WTC11 (cell line): ENCODE measurements at regions not wholly inside any gene's neighbourhood (a gene's known extent, or its start where the extent isn't known, plus 50 kb on each side); places are given as distances from the start of the nearest gene placed in this dataset.

Experiments
- ATAC-seq: fragments of 200-7000 bp; cut with Tn5 transposase; 2 replicates; pipeline ENCODE4 v1.10.0; 2021; ENCODE audit warnings: mild to moderate bottlenecking, moderate library complexity
- CTCF ChIA-PET: fragments of 300-600 bp; sonication (Branson Sonifier 250); formaldehyde crosslinking; loops from one replicate; lab custom pipeline; 2021; ENCODE audit warnings: antibody characterized with exemption; lab: Charles Lee
- POLR2A ChIA-PET: fragments of 350-600 bp; sonication (Branson Sonifier 250); formaldehyde crosslinking; loops from one replicate; lab custom pipeline; 2021; ENCODE audit warnings: antibody characterized with exemption; lab: Charles Lee
- DNase-seq: peaks from one replicate; pipeline ENCODE4 v3.0.0; 2021; ENCODE audit warnings: low spot score
- H3K27ac Mint-ChIP-seq: 2 replicates; pipeline ENCODE4 v1.8.0; 2021; ENCODE audit warnings: mixed read lengths
- H3K27me3 Mint-ChIP-seq: 2 replicates; pipeline ENCODE4 v1.8.0; 2021; ENCODE audit warnings: low read depth, mild to moderate bottlenecking, moderate library complexity, mixed read lengths
- H3K36me3 Mint-ChIP-seq: 2 replicates; pipeline ENCODE4 v1.8.0; 2021; ENCODE audit warnings: mixed read lengths
- H3K4me1 Mint-ChIP-seq: 2 replicates; pipeline ENCODE4 v1.8.0; 2022; ENCODE audit warnings: mixed read lengths
- H3K4me3 Mint-ChIP-seq: 2 replicates; pipeline ENCODE4 v1.8.0; 2021; ENCODE audit warnings: mild to moderate bottlenecking, moderate library complexity, mixed read lengths
- H3K9me3 Mint-ChIP-seq: 2 replicates; pipeline ENCODE4 v1.8.0; 2021; ENCODE audit warnings: mixed read lengths
- ATF2 ChIP-seq: sonication (generic); formaldehyde crosslinking; IDR thresholded peaks from 2 replicates; pipeline ENCODE4 v1.8.1; 2022; ENCODE audit warnings: low read depth, missing genetic modification reagents, borderline replicate concordance
- ATF3 ChIP-seq: sonication (generic); formaldehyde crosslinking; conservative IDR thresholded peaks from 2 replicates; pipeline ENCODE4 v1.8.1; 2022; ENCODE audit warnings: mild to moderate bottlenecking, missing genetic modification reagents
- ATF6 ChIP-seq: sonication (generic); formaldehyde crosslinking; IDR thresholded peaks from 2 replicates; pipeline ENCODE4 v1.8.1; 2023; ENCODE audit warnings: mild to moderate bottlenecking, missing genetic modification reagents
- CREM ChIP-seq: sonication (generic); formaldehyde crosslinking; IDR thresholded peaks from 2 replicates; pipeline ENCODE4 v1.8.1; 2022; ENCODE audit warnings: mild to moderate bottlenecking, missing genetic modification reagents, moderate library complexity
- E2F1 ChIP-seq: sonication (generic); formaldehyde crosslinking; IDR thresholded peaks from 2 replicates; pipeline ENCODE4 v1.8.0; 2022; ENCODE audit warnings: mild to moderate bottlenecking, missing genetic modification reagents
- IRF2 ChIP-seq: sonication (generic); formaldehyde crosslinking; IDR thresholded peaks from 2 replicates; pipeline ENCODE4 v1.8.0; 2022; ENCODE audit warnings: low read depth, missing genetic modification reagents, borderline replicate concordance
- MLX ChIP-seq: sonication (generic); formaldehyde crosslinking; IDR thresholded peaks from 2 replicates; pipeline ENCODE4 v1.8.1; 2023; ENCODE audit warnings: mild to moderate bottlenecking, missing genetic modification reagents, moderate library complexity
- NR1H2 ChIP-seq: sonication (generic); formaldehyde crosslinking; IDR thresholded peaks from 2 replicates; pipeline ENCODE4 v1.9.0; 2021; ENCODE audit warnings: mild to moderate bottlenecking, moderate library complexity, missing genetic modification reagents
- NR3C1 ChIP-seq: sonication (generic); formaldehyde crosslinking; conservative IDR thresholded peaks from 2 replicates; pipeline ENCODE4 v1.8.1; 2023; ENCODE audit warnings: low read depth, mild to moderate bottlenecking, missing genetic modification reagents
- TEAD4 ChIP-seq: sonication (generic); formaldehyde crosslinking; IDR thresholded peaks from 2 replicates; pipeline ENCODE4 v1.8.0; 2022; ENCODE audit warnings: mild to moderate bottlenecking, missing genetic modification reagents
- ZNF263 ChIP-seq: sonication (generic); formaldehyde crosslinking; IDR thresholded peaks from 2 replicates; pipeline ENCODE4 v1.8.1; 2022; ENCODE audit warnings: low read depth, mild to moderate bottlenecking, moderate library complexity, missing genetic modification reagents
- ZNF532 ChIP-seq: fragments of 250-450 bp; sonication (Bioruptor Pico); IDR thresholded peaks from 2 replicates; pipeline ENCODE4 v1.9.0; 2021; ENCODE audit warnings: mild to moderate bottlenecking, borderline replicate concordance

GRCh38 chr21:16573578-16573977, 843.8 kb downstream of the USP25 start:
- no peak for ATAC-seq

More at GRCh38 chr21:16573578-16573977, 843.8 kb downstream of the USP25 start:
- Mint-ChIP-seq H3K27me3 (no peaks in the 10 kb centered on the region), H3K4me1 (peaks cover 11% of the 10 kb centered on the region), H3K9me3 (no peaks in the 10 kb centered on the region)
- POLR2A ChIA-PET = no interaction called here
- DNase-seq = no peak
- TF ChIP-seq IRF2 (CRISPR knock-in tag) = no peak
- no peak for TF ChIP-seq MLX
- TF ChIP-seq TEAD4 = no peak
- no peak for TF ChIP-seq NR1H2 (CRISPR knock-in tag)
- no peak for TF ChIP-seq CREM (CRISPR knock-in tag)
- no peak for TF ChIP-seq E2F1
- TF ChIP-seq ZNF532 = no peak
- TF ChIP-seq ZNF263 = no peak
- no peak for TF ChIP-seq ATF2 (CRISPR knock-in tag)
- TF ChIP-seq ATF3 (CRISPR knock-in tag) = no peak
- TF ChIP-seq NR3C1 (CRISPR knock-in tag) = no peak
- TF ChIP-seq ATF6 (CRISPR knock-in tag) = no peak
- TF ChIP-seq, all 79 proteins: peak for 0
- CTCF ChIA-PET = no interaction called here
- H3K27ac Mint-ChIP-seq = peak overlapping the region; percentile 9; the same call in 1 of the 2 replicates
- H3K4me3 Mint-ChIP-seq = no peak overlapping the region
- H3K36me3 Mint-ChIP-seq = no peaks in the 10 kb centered on the region
